B cell (primary cell): ENCODE measurements at regions not wholly inside any gene's neighbourhood (a gene's known extent, or its start where the extent isn't known, plus 50 kb on each side); places are given as distances from the start of the nearest gene placed in this dataset.

ENCODE experiments used
- ATAC-seq: fragments of 200-7000 bp; cut with Tn5 transposase; one replicate; pipeline ENCODE4 v1.10.0; 2021; ENCODE audit warnings: low read depth, mild to moderate bottlenecking, moderate number of reproducible peaks, moderate library complexity
- CTCF ChIA-PET: fragments of 350-600 bp; sonication (Branson Sonifier 250); formaldehyde crosslinking; loops from one replicate; lab custom pipeline; 2021; ENCODE audit warnings: antibody characterized with exemption, inconsistent platforms; lab: Charles Lee
- POLR2A ChIA-PET: fragments of 350-600 bp; sonication (Branson Sonifier 250); formaldehyde crosslinking; loops from one replicate; lab custom pipeline; 2021; ENCODE audit warnings: antibody characterized with exemption; lab: Charles Lee
- DNase-seq: peaks from one replicate; pipeline ENCODE4 v3.0.0; 2013
- H2AFZ ChIP-seq: 2 replicates; pipeline ENCODE4 v1.6.1; 2012; ENCODE audit warnings: mild to moderate bottlenecking, low read depth, low read length; ENCODE audit not compliant: insufficient read depth, poor library complexity, severe bottlenecking
- H3K27ac ChIP-seq, 2 donors: 1 replicate in 1 of 2; 2 replicates in 1 of 2; pipeline ENCODE4 v1.5.1; 2012 to 2013; ENCODE audit warnings: low read length in 2 of 2, mild to moderate bottlenecking in 2 of 2, moderate library complexity in 1 of 2
- H3K27me3 ChIP-seq, 4 experiments: fragments of 200-600 bp in 1 of 4; sonication (generic) in 1 of 4; replicated peaks in 1 of 4; 1 replicate in 2 of 4; 2 replicates in 2 of 4; pipeline versions ENCODE4 v1.6.1 to v1.7.0; 2013 to 2016; ENCODE audit warnings: low read length in 3 of 4, mild to moderate bottlenecking in 2 of 4, mixed read lengths in 1 of 4, moderate library complexity in 1 of 4; ENCODE audit not compliant: insufficient read depth in 4 of 4, control insufficient read depth in 3 of 4; ENCODE audit errors: control extremely low read depth in 1 of 4
- H3K36me3 ChIP-seq, 2 experiments: replicated peaks in 1 of 2; 1 replicate in 1 of 2; 2 replicates in 1 of 2; pipeline versions ENCODE4 v1.6.1 to v1.7.1; 2013; ENCODE audit warnings: low read length in 1 of 2; ENCODE audit not compliant: insufficient read depth in 2 of 2, control insufficient read depth in 1 of 2; ENCODE audit errors: control extremely low read depth in 1 of 2, extremely low read depth in 1 of 2
- H3K4me1 ChIP-seq, 2 donors: fragments of 200-600 bp in 1 of 2; sonication (generic) in 1 of 2; 1 replicate in 1 of 2; 2 replicates in 1 of 2; pipeline versions ENCODE4 v1.5.1 to v1.6.1; 2013 to 2017; ENCODE audit warnings: low read length in 2 of 2; ENCODE audit not compliant: control insufficient read depth in 2 of 2, insufficient read depth in 2 of 2
- H3K4me2 ChIP-seq: replicated peaks from 2 replicates; pipeline ENCODE3; 2012; ENCODE audit warnings: mild to moderate bottlenecking, low read depth, low read length; ENCODE audit not compliant: poor library complexity, severe bottlenecking
- H3K4me3 ChIP-seq, 5 experiments: fragments of 200-600 bp in 1 of 5; sonication (generic) in 1 of 5; 1 replicate in 3 of 5; 2 replicates in 2 of 5; pipeline versions ENCODE4 v1.5.1 to v1.7.0; 2011 to 2016; ENCODE audit warnings: low read length in 4 of 5, mild to moderate bottlenecking in 4 of 5, low read depth in 2 of 5, control low read depth in 1 of 5, moderate library complexity in 1 of 5; ENCODE audit not compliant: insufficient read depth in 1 of 5; ENCODE audit errors: control extremely low read depth in 1 of 5, extremely low read depth in 1 of 5
- H3K79me2 ChIP-seq: fragments of 200-600 bp; sonication (generic); one replicate; pipeline ENCODE4 v1.6.0; 2016; ENCODE audit warnings: low read length; ENCODE audit not compliant: control insufficient read depth, insufficient read depth
- H3K9ac ChIP-seq: fragments of 200-600 bp; sonication (generic); 2 replicates; pipeline ENCODE4 v1.6.1; 2017; ENCODE audit warnings: mild to moderate bottlenecking, low read length, moderate library complexity
- H3K9me3 ChIP-seq, 3 donors: one replicate each; pipeline versions ENCODE4 v1.6.1 to v1.7.1; 2013; ENCODE audit warnings: low read length in 2 of 3; ENCODE audit not compliant: control insufficient read depth in 2 of 3, insufficient read depth in 1 of 3; ENCODE audit errors: control extremely low read depth in 1 of 3
- H4K20me1 ChIP-seq: 2 replicates; pipeline ENCODE4 v1.6.0; 2012; ENCODE audit warnings: mild to moderate bottlenecking, low read length; ENCODE audit not compliant: insufficient read depth, control insufficient read depth, poor library complexity, severe bottlenecking
- H3K27ac Mint-ChIP-seq: one replicate; pipeline ENCODE4 v1.8.0; 2021; ENCODE audit warnings: mixed read lengths
- H3K27me3 Mint-ChIP-seq: one replicate; pipeline ENCODE4 v1.8.0; 2021; ENCODE audit warnings: mixed read lengths
- H3K4me1 Mint-ChIP-seq: one replicate; pipeline ENCODE4 v1.8.0; 2021; ENCODE audit warnings: mixed read lengths
- H3K4me3 Mint-ChIP-seq: one replicate; pipeline ENCODE4 v1.8.0; 2021; ENCODE audit warnings: mixed read lengths
- H3K9me3 Mint-ChIP-seq: one replicate; pipeline ENCODE4 v1.8.0; 2022; ENCODE audit warnings: mixed read lengths; ENCODE audit not compliant: insufficient read depth
- EZH2 ChIP-seq: IDR thresholded peaks from 2 replicates; pipeline ENCODE4 v1.6.1; 2012; ENCODE audit warnings: borderline replicate concordance, low read depth, mild to moderate bottlenecking, moderate library complexity, low read length; ENCODE audit not compliant: insufficient read depth, poor library complexity, severe bottlenecking
- WGBS: methylation state at CpG from one replicate; pipeline ENCODE4 v1.1.5; 2013; ENCODE audit warnings: missing lambda C conversion rate; ENCODE audit not compliant: insufficient coverage; 5-methylcytosine and 5-hydroxymethylcytosine counted together
- intact Hi-C: fragments of 100-400 bp; cut with micrococcal nuclease; formaldehyde crosslinking; loops from one replicate; pipeline ENCODE4 v1.10.0; 2022
- TF ChIP-seq, protein P1 (sequence below): fragments of 200-600 bp; IDR thresholded peaks from one replicate; pipeline ENCODE4 v1.8.0; 2022; ENCODE audit warnings: antibody characterized with exemption, mild to moderate bottlenecking

DNA sequence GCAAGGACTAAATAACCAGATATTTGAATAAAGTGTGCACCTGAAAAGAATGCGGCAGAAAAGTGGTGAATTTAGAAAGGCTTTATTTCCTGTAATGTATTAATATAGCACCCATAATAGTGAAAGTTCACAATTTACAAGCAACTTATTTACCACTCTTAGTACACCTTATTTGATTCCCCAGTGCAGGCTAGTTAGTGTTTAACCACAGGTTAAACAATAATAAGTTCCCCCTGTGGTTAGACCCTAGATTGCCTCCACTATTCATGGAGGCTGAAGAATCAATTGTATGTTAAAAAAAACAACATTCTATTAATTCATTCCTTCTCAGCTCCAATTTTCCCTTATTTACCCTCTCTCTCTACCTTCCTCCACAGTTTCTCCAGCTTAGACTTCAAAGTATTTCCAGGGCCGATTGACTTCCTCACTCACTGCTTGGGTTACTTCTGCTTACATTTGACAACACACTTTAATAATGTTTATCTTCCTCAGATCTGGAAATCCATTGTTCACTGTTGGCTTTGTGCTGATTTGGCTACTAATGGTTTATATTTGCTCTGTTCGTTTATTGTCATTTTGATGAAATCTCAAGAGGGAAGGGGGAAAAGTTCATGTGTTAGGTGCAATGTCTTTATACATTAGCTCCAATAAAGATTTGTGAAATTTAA lies 796.3 kb downstream of the BRINP3 start:
- Mint-ChIP-seq H3K4me1 (no peaks in the 10 kb centered on the region), H3K27ac (no peak overlapping the region), H3K27me3 (no peaks in the 10 kb centered on the region), H3K9me3 (no peaks in the 10 kb centered on the region), H3K4me3 (no peak overlapping the region)
- Histone ChIP-seq H3K36me3 (no peaks in the 10 kb centered on the region), H3K4me3 (no peak overlapping the region), H3K9me3 (no peaks in the 10 kb centered on the region), H4K20me1 (no peaks in the 10 kb centered on the region), H3K4me2 (no peak overlapping the region), H3K79me2 (no peaks in the 10 kb centered on the region), H2AFZ (no peak overlapping the region), H3K4me1 (no peaks in the 10 kb centered on the region), H3K9ac (no peak overlapping the region), H3K27ac (no peak overlapping the region), H3K27me3 (no peaks in the 10 kb centered on the region)
- WGBS: 43% methylated on average over 1 of the region's 3 CpGs
- ChIA-PET POLR2A (no interaction called here), CTCF (interaction anchor here (0.8 kb wide), 1 partner anchor 83 kb away, joined by 4 read pairs; no protein-coding TSS in a partner anchor)
- ATAC-seq: no peak
- intact Hi-C loops: no loop called here
- no peak for DNase-seq
- TF ChIP-seq, protein P1, sequence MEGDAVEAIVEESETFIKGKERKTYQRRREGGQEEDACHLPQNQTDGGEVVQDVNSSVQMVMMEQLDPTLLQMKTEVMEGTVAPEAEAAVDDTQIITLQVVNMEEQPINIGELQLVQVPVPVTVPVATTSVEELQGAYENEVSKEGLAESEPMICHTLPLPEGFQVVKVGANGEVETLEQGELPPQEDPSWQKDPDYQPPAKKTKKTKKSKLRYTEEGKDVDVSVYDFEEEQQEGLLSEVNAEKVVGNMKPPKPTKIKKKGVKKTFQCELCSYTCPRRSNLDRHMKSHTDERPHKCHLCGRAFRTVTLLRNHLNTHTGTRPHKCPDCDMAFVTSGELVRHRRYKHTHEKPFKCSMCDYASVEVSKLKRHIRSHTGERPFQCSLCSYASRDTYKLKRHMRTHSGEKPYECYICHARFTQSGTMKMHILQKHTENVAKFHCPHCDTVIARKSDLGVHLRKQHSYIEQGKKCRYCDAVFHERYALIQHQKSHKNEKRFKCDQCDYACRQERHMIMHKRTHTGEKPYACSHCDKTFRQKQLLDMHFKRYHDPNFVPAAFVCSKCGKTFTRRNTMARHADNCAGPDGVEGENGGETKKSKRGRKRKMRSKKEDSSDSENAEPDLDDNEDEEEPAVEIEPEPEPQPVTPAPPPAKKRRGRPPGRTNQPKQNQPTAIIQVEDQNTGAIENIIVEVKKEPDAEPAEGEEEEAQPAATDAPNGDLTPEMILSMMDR: no peak
- no peak for TF ChIP-seq EZH2

DNA sequence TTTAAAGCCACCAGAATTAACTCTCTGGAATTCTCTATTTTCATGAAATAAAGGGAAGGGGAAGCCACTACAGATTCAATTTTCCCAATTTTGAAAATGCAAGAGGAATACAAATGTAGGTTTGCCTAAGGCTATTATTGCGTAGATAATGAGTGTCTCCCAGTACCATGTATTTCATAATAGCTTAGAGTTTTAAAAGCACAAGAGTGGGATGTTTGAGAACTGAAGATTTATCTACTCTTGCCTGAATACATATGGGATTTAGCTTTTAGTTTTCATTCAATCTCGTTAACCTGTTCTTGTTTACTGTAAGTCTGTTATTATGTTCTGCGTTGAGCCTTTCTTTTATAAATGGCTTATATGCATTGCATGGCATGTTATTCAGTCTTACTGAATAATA lies 795.1 kb downstream of the BRINP3 start:
- Histone ChIP-seq H3K9ac (no peak overlapping the region), H3K4me1 (no peaks in the 10 kb centered on the region), H2AFZ (no peak overlapping the region), H4K20me1 (no peaks in the 10 kb centered on the region), H3K9me3 (no peaks in the 10 kb centered on the region), H3K36me3 (no peaks in the 10 kb centered on the region), H3K27me3 (no peaks in the 10 kb centered on the region), H3K27ac (no peak overlapping the region), H3K4me2 (no peak overlapping the region), H3K79me2 (no peaks in the 10 kb centered on the region), H3K4me3 (no peak overlapping the region)
- Mint-ChIP-seq H3K27me3 (no peaks in the 10 kb centered on the region), H3K4me3 (no peak overlapping the region), H3K4me1 (no peaks in the 10 kb centered on the region), H3K9me3 (no peaks in the 10 kb centered on the region), H3K27ac (no peak overlapping the region)
- intact Hi-C loops: no loop called here
- WGBS: no CpG with 5 or more reads among the region's 3 CpGs
- POLR2A ChIA-PET: no interaction called here
- CTCF ChIA-PET: no interaction called here
- ATAC-seq (no peak), DNase-seq (no peak)
- TF ChIP-seq, protein P1: no peak
- TF ChIP-seq EZH2: no peak
